ENCODE measurements at regions not wholly inside any gene's neighbourhood (a gene's known extent, or its start where the extent isn't known, plus 50 kb on each side); places are given as distances from the start of the nearest gene placed in this dataset.
A peak's percentile ranks its signal among the peaks of the same experiment; 100 is the strongest.

- 0 out of 2 replicates have a peak, but pooled peaks have one; percentile 49 for TF ChIP-seq ZNF792 (tag by site-specific recombination; IDR thresholded peaks at IDR 0.05)
- TF ChIP-seq ZNF629 (tag by site-specific recombination; IDR thresholded peaks at IDR 0.05): no peak
- TF ChIP-seq ZNF488 (tag by site-specific recombination; IDR thresholded peaks at IDR 0.05): no peak
- no peak for TF ChIP-seq ZBTB48 (tag by site-specific recombination; IDR thresholded peaks at IDR 0.05)
- no peak for TF ChIP-seq YY1 (tag by site-specific recombination; IDR thresholded peaks at IDR 0.05)
- no peak for TF ChIP-seq ZNF561 (tag by site-specific recombination; IDR thresholded peaks at IDR 0.05; ENCODE audit: borderline replicate concordance)
- peak; percentile 39; the same call in 1 of the 2 replicates for TF ChIP-seq ZBTB17 (tag by site-specific recombination; IDR thresholded peaks at IDR 0.05)
- no peak for TF ChIP-seq ZNF658 (tag by site-specific recombination; IDR thresholded peaks at IDR 0.05)
- peak; percentile 59; the same call in 1 of the 2 replicates for TF ChIP-seq ZNF692 (tag by site-specific recombination; IDR thresholded peaks at IDR 0.05)
- TF ChIP-seq ZNF280D (tag by site-specific recombination; IDR thresholded peaks at IDR 0.05): no peak
- TF ChIP-seq, protein P1, sequence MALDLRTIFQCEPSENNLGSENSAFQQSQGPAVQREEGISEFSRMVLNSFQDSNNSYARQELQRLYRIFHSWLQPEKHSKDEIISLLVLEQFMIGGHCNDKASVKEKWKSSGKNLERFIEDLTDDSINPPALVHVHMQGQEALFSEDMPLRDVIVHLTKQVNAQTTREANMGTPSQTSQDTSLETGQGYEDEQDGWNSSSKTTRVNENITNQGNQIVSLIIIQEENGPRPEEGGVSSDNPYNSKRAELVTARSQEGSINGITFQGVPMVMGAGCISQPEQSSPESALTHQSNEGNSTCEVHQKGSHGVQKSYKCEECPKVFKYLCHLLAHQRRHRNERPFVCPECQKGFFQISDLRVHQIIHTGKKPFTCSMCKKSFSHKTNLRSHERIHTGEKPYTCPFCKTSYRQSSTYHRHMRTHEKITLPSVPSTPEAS (tag by site-specific recombination; IDR thresholded peaks at IDR 0.05): peak; percentile 75
- no peak for TF ChIP-seq ZNF560 (tag by site-specific recombination; IDR thresholded peaks at IDR 0.05; ENCODE audit: borderline replicate concordance)
- TF ChIP-seq ZNF677 (tag by site-specific recombination; IDR thresholded peaks at IDR 0.05): no peak
- no peak for TF ChIP-seq ZNF654 (tag by site-specific recombination; IDR thresholded peaks at IDR 0.05; ENCODE audit: low read depth)
- peak; percentile 73 for TF ChIP-seq ZBTB10 (tag by site-specific recombination; IDR thresholded peaks at IDR 0.05)
- TF ChIP-seq CTCF (tag by site-specific recombination; IDR thresholded peaks at IDR 0.05): no peak
- TF ChIP-seq ZFP3 (tag by site-specific recombination; IDR thresholded peaks at IDR 0.05; ENCODE audit: low read depth): no peak
- no peak for TF ChIP-seq ZNF169 (tag by site-specific recombination; IDR thresholded peaks at IDR 0.05)
- TF ChIP-seq ZNF24 (tag by site-specific recombination; IDR thresholded peaks at IDR 0.05): peak; percentile 74
- no peak for TF ChIP-seq ZNF596 (tag by site-specific recombination; IDR thresholded peaks at IDR 0.05)
- TF ChIP-seq KLF10 (tag by site-specific recombination; IDR thresholded peaks at IDR 0.05): no peak
- no peak for TF ChIP-seq ZNF311 (tag by site-specific recombination; IDR thresholded peaks at IDR 0.05; ENCODE audit: borderline replicate concordance)
- no peak for TF ChIP-seq ZNF623 (tag by site-specific recombination; IDR thresholded peaks at IDR 0.05)
- TF ChIP-seq ZNF704 (tag by site-specific recombination; IDR thresholded peaks at IDR 0.05): no peak
- TF ChIP-seq ZNF394 (tag by site-specific recombination; IDR thresholded peaks at IDR 0.05; ENCODE audit: borderline replicate concordance): 0 out of 2 replicates have a peak, but pooled peaks have one; percentile 26
- TF ChIP-seq ZBTB21 (tag by site-specific recombination; IDR thresholded peaks at IDR 0.05): no peak
- TF ChIP-seq ZIC2 (tag by site-specific recombination; IDR thresholded peaks at IDR 0.05): peak; percentile 83
Observed at GRCh38 chr17:77555741-77556291, 402.7 kb upstream of the TNRC6C start (continued).
